HEK293 (cell line): ENCODE measurements at regions not wholly inside any gene's neighbourhood (a gene's known extent, or its start where the extent isn't known, plus 50 kb on each side); places are given as distances from the start of the nearest gene placed in this dataset.
"Not testable (repeated sequence)": the region's sequence is repeated elsewhere in the genome, so short reads cannot be mapped to it uniquely, and the experiment has no call there.

Source experiments
- CTCF ChIP-seq: fragments of 450-650 bp; formaldehyde crosslinking; IDR thresholded peaks from 2 replicates; pipeline ENCODE4 v1.5.1; 2016; ENCODE audit warnings: missing biosample characterization, missing genetic modification characterization
- MYNN ChIP-seq: fragments of 450-650 bp; formaldehyde crosslinking; IDR thresholded peaks from 2 replicates; pipeline ENCODE4 v1.5.1; 2016; ENCODE audit warnings: missing biosample characterization, missing genetic modification characterization, borderline replicate concordance
- PATZ1 ChIP-seq: fragments of 450-650 bp; formaldehyde crosslinking; IDR thresholded peaks from 2 replicates; pipeline ENCODE4 v1.5.1; 2016; ENCODE audit warnings: missing biosample characterization, missing genetic modification characterization
- ZNF133 ChIP-seq: fragments of 450-650 bp; formaldehyde crosslinking; IDR thresholded peaks from 2 replicates; pipeline ENCODE4 v1.5.1; 2016; ENCODE audit warnings: missing biosample characterization, missing genetic modification characterization
- ZNF398 ChIP-seq: fragments of 450-650 bp; formaldehyde crosslinking; IDR thresholded peaks from 2 replicates; pipeline ENCODE4 v1.5.1; 2017; ENCODE audit warnings: missing biosample characterization, missing genetic modification characterization
- ZXDB ChIP-seq: fragments of 450-650 bp; formaldehyde crosslinking; IDR thresholded peaks from 2 replicates; pipeline ENCODE4 v1.5.1; 2016; ENCODE audit warnings: missing biosample characterization, missing genetic modification characterization

- not testable (repeated sequence) for TF ChIP-seq CTCF (tag by site-specific recombination); PATZ1 (tag by site-specific recombination); MYNN (tag by site-specific recombination); ZNF133 (tag by site-specific recombination); ZXDB (tag by site-specific recombination); ZNF398
Observed at GRCh38 chr5:25407365-25407764, 762.6 kb upstream of the CDH10 start.
